ENCODE measurements at regions not wholly inside any gene's neighbourhood (a gene's known extent, or its start where the extent isn't known, plus 50 kb on each side); places are given as distances from the start of the nearest gene placed in this dataset.

- TF ChIP-seq, protein P1, sequence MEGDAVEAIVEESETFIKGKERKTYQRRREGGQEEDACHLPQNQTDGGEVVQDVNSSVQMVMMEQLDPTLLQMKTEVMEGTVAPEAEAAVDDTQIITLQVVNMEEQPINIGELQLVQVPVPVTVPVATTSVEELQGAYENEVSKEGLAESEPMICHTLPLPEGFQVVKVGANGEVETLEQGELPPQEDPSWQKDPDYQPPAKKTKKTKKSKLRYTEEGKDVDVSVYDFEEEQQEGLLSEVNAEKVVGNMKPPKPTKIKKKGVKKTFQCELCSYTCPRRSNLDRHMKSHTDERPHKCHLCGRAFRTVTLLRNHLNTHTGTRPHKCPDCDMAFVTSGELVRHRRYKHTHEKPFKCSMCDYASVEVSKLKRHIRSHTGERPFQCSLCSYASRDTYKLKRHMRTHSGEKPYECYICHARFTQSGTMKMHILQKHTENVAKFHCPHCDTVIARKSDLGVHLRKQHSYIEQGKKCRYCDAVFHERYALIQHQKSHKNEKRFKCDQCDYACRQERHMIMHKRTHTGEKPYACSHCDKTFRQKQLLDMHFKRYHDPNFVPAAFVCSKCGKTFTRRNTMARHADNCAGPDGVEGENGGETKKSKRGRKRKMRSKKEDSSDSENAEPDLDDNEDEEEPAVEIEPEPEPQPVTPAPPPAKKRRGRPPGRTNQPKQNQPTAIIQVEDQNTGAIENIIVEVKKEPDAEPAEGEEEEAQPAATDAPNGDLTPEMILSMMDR (IDR thresholded peaks at IDR 0.05; ENCODE audit: low read depth, low read length): no peak
Observed at GRCh38 chr2:71811726-71812125, 335.9 kb downstream of the CYP26B1 start.

GRCh38 chr2:71811157-71811556, 336.5 kb downstream of the CYP26B1 start:
- TF ChIP-seq, protein P1 (IDR thresholded peaks at IDR 0.05; ENCODE audit: low read depth, low read length): no peak
- DNase-seq (ENCODE audit: low read depth, low spot score): no peak
- in situ Hi-C loops (cut with HindIII; ENCODE audit: low sequenced_read_pairs): no loop called here
- H3K4me3 ChIP-seq (ENCODE audit: low read depth, low read length): no peak overlapping the region

More at GRCh38 chr2:71811726-71812125, 335.9 kb downstream of the CYP26B1 start:
- no peak for DNase-seq (ENCODE audit: low read depth, low spot score)
- H3K4me3 ChIP-seq (ENCODE audit: low read depth, low read length): no peak overlapping the region
- in situ Hi-C loops (cut with HindIII; ENCODE audit: low sequenced_read_pairs): no loop called here

DNA sequence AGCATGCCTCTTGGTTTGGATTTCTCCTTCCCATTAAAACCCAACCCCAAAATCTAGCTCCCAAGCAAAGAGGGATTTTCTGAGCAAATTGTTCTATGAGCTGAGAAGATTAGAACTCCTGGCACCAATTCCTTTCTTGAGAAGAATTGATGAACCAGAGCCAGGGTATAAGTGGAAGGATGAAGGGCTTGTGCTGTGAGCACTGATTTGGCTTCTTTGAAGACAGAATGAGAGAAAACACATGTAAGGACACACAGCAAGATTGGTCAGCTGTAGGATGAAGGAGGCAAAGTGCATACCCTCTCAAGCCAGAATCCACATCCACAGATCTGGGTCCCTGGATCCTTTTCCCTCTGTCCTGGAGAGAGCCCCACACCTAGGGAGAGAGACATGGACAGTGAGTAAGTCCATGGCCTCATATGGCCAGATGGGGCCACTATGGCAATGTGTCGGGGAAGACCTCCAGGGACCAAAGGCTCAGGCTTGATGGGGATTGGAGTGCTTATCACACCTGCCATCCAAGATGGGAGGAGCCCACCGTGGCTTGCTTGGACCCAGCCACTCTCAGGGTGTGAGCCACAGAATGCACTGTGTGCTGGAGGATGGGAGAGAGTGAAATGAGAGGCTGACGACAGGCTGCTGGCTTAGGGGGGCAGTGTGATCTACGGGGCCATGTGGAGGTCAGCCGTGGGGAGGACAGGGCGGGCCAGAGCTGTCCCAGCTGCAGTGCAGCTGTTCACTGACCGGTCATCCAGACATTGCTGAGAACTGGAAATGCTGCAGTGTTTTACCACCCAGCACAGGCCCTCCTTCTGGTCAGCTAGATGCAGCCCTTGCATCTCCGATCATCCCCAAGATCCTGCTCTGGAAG, 339.8 kb downstream of the CYP26B1 start:
- TF ChIP-seq, protein P1 (IDR thresholded peaks at IDR 0.05; ENCODE audit: low read depth, low read length): no peak
- no peak overlapping the region for H3K4me3 ChIP-seq (ENCODE audit: low read depth, low read length)
- in situ Hi-C loops (cut with HindIII; ENCODE audit: low sequenced_read_pairs): no loop called here
- DNase-seq (ENCODE audit: low read depth, low spot score): no peak

GRCh38 chr2:71806432-71806831, 341.2 kb downstream of the CYP26B1 start:
- TF ChIP-seq, protein P1 (IDR thresholded peaks at IDR 0.05; ENCODE audit: low read depth, low read length): no peak
- in situ Hi-C loops (cut with HindIII; ENCODE audit: low sequenced_read_pairs): no loop called here
- DNase-seq (ENCODE audit: low read depth, low spot score): no peak
- H3K4me3 ChIP-seq (ENCODE audit: low read depth, low read length): no peak overlapping the region

GRCh38 chr2:71804281-71804751, 343.3 kb downstream of the CYP26B1 start:
- in situ Hi-C loops (cut with HindIII; ENCODE audit: low sequenced_read_pairs): no loop called here
- H3K4me3 ChIP-seq (ENCODE audit: low read depth, low read length): no peak overlapping the region
- TF ChIP-seq, protein P1 (IDR thresholded peaks at IDR 0.05; ENCODE audit: low read depth, low read length): no peak
- no peak for DNase-seq (ENCODE audit: low read depth, low spot score)

GRCh38 chr2:71803398-71803797, 344.3 kb downstream of the CYP26B1 start:
- TF ChIP-seq, protein P1 (IDR thresholded peaks at IDR 0.05; ENCODE audit: low read depth, low read length): no peak
- no peak overlapping the region for H3K4me3 ChIP-seq (ENCODE audit: low read depth, low read length)
- no peak for DNase-seq (ENCODE audit: low read depth, low spot score)
- in situ Hi-C loops (cut with HindIII; ENCODE audit: low sequenced_read_pairs): no loop called here
